ENCODE measurements at regions not wholly inside any gene's neighbourhood (a gene's known extent, or its start where the extent isn't known, plus 50 kb on each side); places are given as distances from the start of the nearest gene placed in this dataset.

- no peak for ATAC-seq
- peaks cover 0 to 9% (median 0%) of the 10 kb centered on the region in 9 donors for H3K4me1 ChIP-seq
- no peak overlapping the region for H3K27ac ChIP-seq
- intact Hi-C loops (cut with DNase I): no loop called here
- H3K4me3 ChIP-seq: no peak overlapping the region
- TF ChIP-seq CTCF (IDR thresholded peaks at IDR 0.05): no peak
- no peaks in the 10 kb centered on the region for H3K36me3 ChIP-seq
- no peak for DNase-seq
- peaks cover 0 to 16% (median 0%) of the 10 kb centered on the region in 11 donors for H3K9me3 ChIP-seq
- WGBS, 2 donors: 69 to 75% methylated on average over 3 of the region's 3 CpGs
- H3K27me3 ChIP-seq: peaks cover 0 to 12% (median 0%) of the 10 kb centered on the region in 7 donors
Observed at GRCh38 chr1:29398431-29398830, 162.1 kb downstream of the PTPRU start.

- H3K4me3 ChIP-seq: no peak overlapping the region
- 85 to 87% methylated on average over 8 of the region's 8 CpGs for WGBS, 2 donors
- intact Hi-C loops (cut with DNase I): no loop called here
- no peak for TF ChIP-seq CTCF (IDR thresholded peaks at IDR 0.05)
- no peak overlapping the region for H3K27ac ChIP-seq
- no peaks in the 10 kb centered on the region for H3K36me3 ChIP-seq
- ATAC-seq: no peak
- DNase-seq: no peak
- peaks cover 0 to 16% (median 0%) of the 10 kb centered on the region in 11 donors for H3K9me3 ChIP-seq
- peaks cover 0 to 9% (median 0%) of the 10 kb centered on the region in 9 donors for H3K4me1 ChIP-seq
- H3K27me3 ChIP-seq: peaks cover 0 to 16% (median 0%) of the 10 kb centered on the region in 7 donors
Observed at GRCh38 chr1:29397981-29398380, 161.7 kb downstream of the PTPRU start.

GRCh38 chr1:29397256-29397590 is 160.9 kb downstream of the PTPRU start:
- WGBS, 2 donors: 32 to 52% methylated on average over 1 of the region's 1 CpG
- intact Hi-C loops (cut with DNase I): no loop called here
- peaks cover 0 to 19% (median 0%) of the 10 kb centered on the region in 7 donors for H3K27me3 ChIP-seq

GRCh38 chr1:29396438-29397255 is 160.3 kb downstream of the PTPRU start:
- Histone ChIP-seq H3K4me3 (no peak overlapping the region), H3K9me3 (peaks cover 0 to 16% (median 0%) of the 10 kb centered on the region in 11 donors), H3K27me3 (peaks cover 0 to 25% (median 3%) of the 10 kb centered on the region in 7 donors), H3K4me1 (peaks cover 0 to 9% (median 0%) of the 10 kb centered on the region in 9 donors), H3K27ac (no peak overlapping the region), H3K36me3 (no peaks in the 10 kb centered on the region)
- 71 to 72% methylated on average over 10 of the region's 10 CpGs for WGBS, 2 donors
- DNase-seq (no peak), ATAC-seq (no peak)
- no peak for TF ChIP-seq CTCF (IDR thresholded peaks at IDR 0.05)
- intact Hi-C loops (cut with DNase I): no loop called here

More at GRCh38 chr1:29397256-29397590, 160.9 kb downstream of the PTPRU start:
- Histone ChIP-seq H3K36me3 (no peaks in the 10 kb centered on the region), H3K4me1 (peaks cover 0 to 9% (median 0%) of the 10 kb centered on the region in 9 donors), H3K4me3 (no peak overlapping the region), H3K9me3 (peaks cover 0 to 16% (median 0%) of the 10 kb centered on the region in 11 donors), H3K27ac (no peak overlapping the region)
- ATAC-seq (no peak), DNase-seq (no peak)
- TF ChIP-seq CTCF (IDR thresholded peaks at IDR 0.05): no peak

Data from heart right ventricle (tissue), 16 donors.